Small intestine (tissue), 7 donors: ENCODE measurements at regions not wholly inside any gene's neighbourhood (a gene's known extent, or its start where the extent isn't known, plus 50 kb on each side); places are given as distances from the start of the nearest gene placed in this dataset.
"Not testable (repeated sequence)": the region's sequence is repeated elsewhere in the genome, so short reads cannot be mapped to it uniquely, and the experiment has no call there.

ENCODE experiments used
- DNase-seq, 2 donors: peaks; one replicate each; pipeline versions ENCODE4 v3.0.0 to v3.0.0-alpha.2; 2013
- FAIRE-seq: peaks from 2 replicates; lab custom pipeline; 2012; peaks lifted over from hg19 to GRCh38; lab: Jason Lieb, UNC
- H3K27ac ChIP-seq, 3 donors: one replicate each; pipeline ENCODE4 v1.5.1; 2013; ENCODE audit warnings: low read length in 2 of 3, mild to moderate bottlenecking in 2 of 3, control low read depth in 1 of 3, inconsistent platforms in 1 of 3, low read depth in 1 of 3, moderate library complexity in 1 of 3
- H3K27me3 ChIP-seq, 3 donors: one replicate each; pipeline ENCODE4 v1.6.1; 2013; ENCODE audit warnings: low read length in 3 of 3, inconsistent platforms in 1 of 3; ENCODE audit not compliant: control insufficient read depth in 3 of 3, insufficient read depth in 3 of 3
- H3K36me3 ChIP-seq, 3 donors: one replicate each; pipeline ENCODE4 v1.6.1; 2013; ENCODE audit warnings: low read length in 3 of 3, inconsistent platforms in 1 of 3, low read depth in 1 of 3, mild to moderate bottlenecking in 1 of 3, moderate library complexity in 1 of 3; ENCODE audit not compliant: control insufficient read depth in 3 of 3, insufficient read depth in 2 of 3
- H3K4me1 ChIP-seq, 3 donors: one replicate each; pipeline ENCODE4 v1.6.1; 2013; ENCODE audit warnings: low read length in 2 of 3, inconsistent platforms in 1 of 3, low read depth in 1 of 3, mild to moderate bottlenecking in 1 of 3, moderate library complexity in 1 of 3; ENCODE audit not compliant: control insufficient read depth in 3 of 3, insufficient read depth in 2 of 3
- H3K4me3 ChIP-seq, 3 donors: one replicate each; pipeline ENCODE4 v1.5.1; 2013; ENCODE audit warnings: low read length in 3 of 3, control low read depth in 1 of 3, inconsistent platforms in 1 of 3, low read depth in 1 of 3, mild to moderate bottlenecking in 1 of 3, moderate library complexity in 1 of 3
- H3K9me3 ChIP-seq, 2 donors: one replicate each; pipeline ENCODE4 v1.6.1; 2013; ENCODE audit warnings: low read depth in 1 of 2, low read length in 1 of 2; ENCODE audit not compliant: control insufficient read depth in 2 of 2, insufficient read depth in 1 of 2
- WGBS, 3 donors: extraction: QIAGEN DNeasy Blood & Tissue Kit; methylation state at CpG; one replicate each; pipeline ENCODE4 v1.1.7; 2013; 5-methylcytosine and 5-hydroxymethylcytosine counted together
- donor health status: healthy with polysubstance abuse.
- donor health status: control.
- donor health status: control.
- donor health status: Bipolar disorder and iron deficiency.
- donor health status: healthy.

DNA sequence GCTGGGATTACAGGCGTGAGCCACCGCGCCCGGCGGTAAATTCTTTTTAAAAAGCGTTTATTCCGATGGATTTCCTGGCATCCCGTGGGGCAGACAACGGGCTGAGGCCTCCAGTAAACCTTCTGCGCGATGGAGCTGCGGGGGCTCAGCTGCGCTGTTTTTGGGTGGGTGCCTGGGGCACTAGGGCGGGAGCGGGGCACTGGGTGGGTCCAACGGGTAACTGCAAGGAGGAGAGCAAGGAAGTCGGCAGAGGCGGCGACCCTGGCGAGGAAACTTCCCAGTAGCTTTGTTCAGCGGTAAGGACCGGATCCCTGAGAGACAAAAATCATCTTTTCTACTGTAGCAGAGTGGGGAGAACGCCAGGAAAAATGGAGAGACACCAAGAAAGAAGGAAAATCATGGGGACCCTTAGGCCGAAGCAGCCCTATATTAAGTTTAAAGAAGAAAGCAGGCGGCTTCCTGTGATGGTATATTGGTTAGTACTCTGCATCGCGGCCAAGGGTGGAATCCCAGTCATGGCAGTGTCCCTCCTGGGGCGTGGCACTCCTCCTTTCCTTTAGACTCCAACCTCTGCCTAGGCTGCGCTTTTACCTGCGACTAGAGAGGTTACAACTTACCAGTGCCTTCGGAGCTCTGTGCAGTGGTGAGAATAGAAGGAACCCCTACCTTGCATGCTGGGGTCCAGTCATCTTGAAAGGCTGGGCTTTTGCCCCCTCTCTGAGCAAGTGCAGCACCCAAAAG, 63.0 kb upstream of the NBPF20 start:
- not testable (repeated sequence) for DNase-seq, H3K27ac ChIP-seq, H3K27me3 ChIP-seq, FAIRE-seq, H3K9me3 ChIP-seq, H3K4me1 ChIP-seq, H3K4me3 ChIP-seq, H3K36me3 ChIP-seq
- 16 to 21% methylated on average over 5 to 13 of the region's 31 CpGs; no CpG with 5 or more reads in 1 of the 3 donors for WGBS, 3 donors

DNA sequence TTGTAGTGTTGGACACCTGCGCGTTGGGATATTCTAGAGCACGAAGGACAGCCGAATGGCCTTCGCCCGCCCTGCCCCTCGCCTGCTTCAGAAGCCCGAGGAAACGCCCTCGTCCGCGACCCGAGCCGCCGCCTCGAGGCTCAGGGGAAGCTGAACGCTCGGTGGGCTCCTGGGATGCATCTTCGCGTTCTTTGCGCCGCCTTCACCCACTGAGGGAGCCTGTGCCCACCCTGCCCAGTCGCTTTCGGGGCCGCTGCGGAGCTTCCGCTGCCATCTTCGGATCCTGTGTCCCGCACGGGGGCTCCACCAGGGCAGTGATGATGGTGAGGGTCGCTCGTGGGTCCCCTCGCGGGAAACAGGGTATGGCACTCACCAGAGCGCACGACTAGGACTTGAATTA, 61.8 kb upstream of the NBPF20 start:
- H3K4me3 ChIP-seq, H3K36me3 ChIP-seq, H3K27ac ChIP-seq, H3K27me3 ChIP-seq, H3K9me3 ChIP-seq, FAIRE-seq, H3K4me1 ChIP-seq: not testable (repeated sequence)
- peak in 1 of 2 donors; percentile 2 for DNase-seq
- 2 to 8% (median 3%) methylated on average over 21 to 34 of the region's 36 CpGs for WGBS, 3 donors

DNA sequence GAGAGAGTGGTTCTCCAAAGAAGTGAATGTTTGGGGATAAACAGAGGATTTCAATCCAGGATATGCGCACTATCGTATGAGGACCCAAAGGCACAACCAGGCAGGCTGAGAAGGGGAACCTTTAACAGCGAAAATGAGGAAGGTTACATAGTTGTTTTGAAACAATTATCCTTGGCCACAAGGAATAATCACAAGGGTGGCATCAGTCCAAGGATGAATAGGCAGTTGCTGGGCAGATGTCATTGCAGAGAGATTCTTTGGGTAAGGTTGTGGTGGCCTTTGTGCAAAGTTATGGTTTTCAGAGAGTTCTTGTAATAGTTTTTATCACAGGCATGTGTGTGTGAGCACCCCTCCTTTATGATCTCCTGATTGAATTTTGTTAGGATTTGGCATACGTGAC, 58.9 kb upstream of the NBPF20 start:
- H3K36me3 ChIP-seq, DNase-seq, H3K4me1 ChIP-seq, H3K9me3 ChIP-seq, FAIRE-seq, H3K27ac ChIP-seq, H3K4me3 ChIP-seq, H3K27me3 ChIP-seq: not testable (repeated sequence)
- WGBS, 3 donors, result 89 to 100% (median 89%) methylated on average over 2 of the region's 4 CpGs

DNA sequence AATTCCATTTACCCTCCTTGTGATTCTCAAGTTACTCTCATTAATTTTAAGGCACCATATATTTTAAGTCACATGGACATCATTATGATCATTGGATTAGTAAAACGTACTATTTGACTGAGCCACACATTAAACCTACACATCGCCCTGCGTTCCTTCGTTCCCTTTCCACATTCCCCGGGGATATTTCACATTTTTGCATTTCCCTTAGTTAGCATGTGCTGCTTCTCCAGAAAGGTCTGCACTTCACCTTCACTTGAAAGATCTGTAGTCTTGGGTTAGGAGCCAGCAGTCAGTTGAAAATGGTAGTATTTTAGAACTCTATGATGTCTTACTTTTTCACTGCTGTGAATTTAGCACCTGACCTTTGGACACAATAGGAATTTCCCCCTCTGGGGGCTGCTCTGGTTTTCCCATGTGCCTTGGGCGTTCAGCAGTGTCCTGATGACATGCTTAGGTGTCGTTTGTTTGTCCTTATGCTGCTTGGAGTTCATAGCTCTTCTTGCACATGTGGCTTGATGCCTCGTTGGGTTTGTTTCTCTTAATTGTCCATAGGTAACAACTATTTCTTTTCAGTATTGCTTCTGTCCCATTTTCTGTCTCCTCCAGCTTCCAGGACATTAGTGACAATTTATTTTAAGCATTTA, 56.9 kb upstream of the NBPF20 start:
- not testable (repeated sequence) for H3K36me3 ChIP-seq, H3K27ac ChIP-seq, H3K9me3 ChIP-seq, H3K27me3 ChIP-seq, H3K4me1 ChIP-seq, H3K4me3 ChIP-seq, FAIRE-seq
- 23 to 30% (median 29%) methylated on average over 7 of the region's 8 CpGs for WGBS, 3 donors
- DNase-seq, result peak in 1 of 2 donors; percentile 3

DNA sequence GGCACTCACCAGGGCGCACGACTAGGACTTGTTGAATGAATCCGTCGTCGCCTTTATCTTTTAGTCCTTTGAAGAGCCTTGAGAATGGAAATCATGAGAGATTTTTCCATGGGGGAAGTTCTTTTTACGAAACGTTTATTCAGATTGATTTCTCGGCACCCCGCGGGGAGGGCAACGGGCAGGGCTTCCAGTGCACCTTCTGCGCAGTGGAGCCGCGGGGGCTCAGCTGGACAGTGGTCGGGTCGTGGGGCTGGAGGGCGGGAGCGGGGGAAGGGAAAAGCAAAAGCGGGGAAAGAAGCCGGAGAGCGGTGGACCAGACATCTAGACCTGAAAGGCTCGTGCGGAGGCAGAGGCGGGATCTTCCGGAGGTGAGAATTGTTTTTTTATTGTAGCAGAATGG, 50.6 kb upstream of the NBPF20 start:
- not testable (repeated sequence) for H3K4me1 ChIP-seq, H3K27me3 ChIP-seq, H3K27ac ChIP-seq, H3K36me3 ChIP-seq, FAIRE-seq, H3K9me3 ChIP-seq, DNase-seq, H3K4me3 ChIP-seq
- 2 to 6% (median 2%) methylated on average over 20 to 25 of the region's 25 CpGs for WGBS, 3 donors

DNA sequence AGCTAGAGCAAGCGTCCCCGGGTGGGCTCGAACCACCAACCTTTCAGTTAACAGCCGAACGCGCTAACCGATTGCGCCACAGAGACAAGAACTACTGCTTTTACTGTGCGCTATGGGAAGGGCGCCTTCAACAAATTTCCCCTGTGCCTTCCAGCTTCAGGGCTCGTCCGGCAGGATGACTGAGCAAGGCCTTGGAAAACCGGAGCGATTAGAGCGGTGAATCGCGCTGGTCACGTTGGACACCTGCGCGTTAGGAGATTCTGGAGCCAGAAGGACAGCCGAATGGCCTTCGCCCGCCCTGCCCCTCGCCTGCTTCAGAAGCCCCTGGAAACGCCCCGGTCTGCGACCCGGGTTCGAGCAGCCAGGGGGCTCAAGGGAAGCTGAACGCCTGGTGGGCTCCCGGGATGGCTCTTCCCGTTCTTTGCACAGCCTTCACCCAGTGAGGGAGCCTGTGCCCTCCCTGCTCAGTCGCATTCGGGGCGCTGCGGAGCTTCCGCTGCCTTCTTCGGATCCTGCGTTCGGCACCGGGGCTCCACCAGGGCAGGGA, 50.0 kb upstream of the NBPF20 start:
- H3K36me3 ChIP-seq, H3K9me3 ChIP-seq, H3K27ac ChIP-seq, H3K4me3 ChIP-seq, FAIRE-seq, H3K4me1 ChIP-seq, H3K27me3 ChIP-seq: not testable (repeated sequence)
- peak in 1 of 2 donors; percentile 3 for DNase-seq
- WGBS, 3 donors, result 4 to 30% (median 28%) methylated on average over 22 to 41 of the region's 41 CpGs
